Neural cell (in vitro differentiated cells): ENCODE measurements at regions not wholly inside any gene's neighbourhood (a gene's known extent, or its start where the extent isn't known, plus 50 kb on each side); places are given as distances from the start of the nearest gene placed in this dataset.

Experiments
- EP300 ChIP-seq: fragments of 450-650 bp; conservative IDR thresholded peaks from 2 replicates; pipeline ENCODE4 v1.6.1; 2014; ENCODE audit warnings: antibody characterized with exemption, mild to moderate bottlenecking, moderate library complexity; ENCODE audit not compliant: poor library complexity, severe bottlenecking
- EZH2 ChIP-seq: fragments of 200-600, 300-800 bp; shearing (Covaris generic), sonication (generic); IDR thresholded peaks from 2 replicates; pipeline ENCODE4 v1.6.1; 2014; ENCODE audit warnings: antibody characterized with exemption, low read length, borderline replicate concordance, mild to moderate bottlenecking; ENCODE audit not compliant: insufficient read depth, poor library complexity, severe bottlenecking
- MXI1 ChIP-seq: fragments of 450-650 bp; conservative IDR thresholded peaks from 2 replicates; pipeline ENCODE4 v1.6.1; 2014; ENCODE audit warnings: antibody characterized with exemption, mild to moderate bottlenecking; ENCODE audit not compliant: poor library complexity, severe bottlenecking
- POLR2AphosphoS5 ChIP-seq: IDR thresholded peaks from 2 replicates; pipeline ENCODE4 v1.6.1; 2012
- SMC3 ChIP-seq: fragments of 450-650 bp; conservative IDR thresholded peaks from 2 replicates; pipeline ENCODE4 v1.6.1; 2014; ENCODE audit warnings: antibody characterized with exemption, mild to moderate bottlenecking, moderate library complexity; ENCODE audit not compliant: poor library complexity
- TAF1 ChIP-seq: IDR thresholded peaks from 2 replicates; pipeline ENCODE4 v1.6.1; 2012; ENCODE audit warnings: low read depth
- TF ChIP-seq, protein P1 (sequence below): fragments of 450-650 bp; IDR thresholded peaks from 2 replicates; pipeline ENCODE4 v1.5.1; 2014; ENCODE audit warnings: antibody characterized with exemption, mild to moderate bottlenecking, moderate library complexity; ENCODE audit not compliant: poor library complexity, severe bottlenecking
- TF ChIP-seq, protein P2 (sequence below): IDR thresholded peaks from 2 replicates; pipeline ENCODE4 v1.6.1; 2012; ENCODE audit warnings: borderline replicate concordance

DNA sequence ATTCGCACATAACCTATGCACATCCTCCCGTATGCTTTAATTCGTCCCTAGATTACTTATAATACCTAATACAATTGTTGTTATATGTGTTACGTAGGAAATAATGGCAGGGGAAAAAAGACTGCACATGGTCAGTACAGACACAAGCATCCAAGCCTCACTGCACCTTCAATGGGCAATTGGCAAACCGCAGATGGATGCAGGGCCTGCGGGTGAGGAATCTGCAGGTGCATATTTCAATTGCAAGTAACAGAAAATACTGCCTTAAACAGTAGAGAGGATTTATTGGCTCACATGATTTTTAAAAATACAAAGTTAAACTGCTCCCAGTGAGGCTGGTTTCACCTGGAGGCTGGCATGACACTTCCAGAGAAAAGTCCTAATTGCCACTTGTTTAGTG is 142.1 kb upstream of the MLN start:
- no peak for TF ChIP-seq MXI1
- no peak for TF ChIP-seq EZH2
- TF ChIP-seq, protein P1, sequence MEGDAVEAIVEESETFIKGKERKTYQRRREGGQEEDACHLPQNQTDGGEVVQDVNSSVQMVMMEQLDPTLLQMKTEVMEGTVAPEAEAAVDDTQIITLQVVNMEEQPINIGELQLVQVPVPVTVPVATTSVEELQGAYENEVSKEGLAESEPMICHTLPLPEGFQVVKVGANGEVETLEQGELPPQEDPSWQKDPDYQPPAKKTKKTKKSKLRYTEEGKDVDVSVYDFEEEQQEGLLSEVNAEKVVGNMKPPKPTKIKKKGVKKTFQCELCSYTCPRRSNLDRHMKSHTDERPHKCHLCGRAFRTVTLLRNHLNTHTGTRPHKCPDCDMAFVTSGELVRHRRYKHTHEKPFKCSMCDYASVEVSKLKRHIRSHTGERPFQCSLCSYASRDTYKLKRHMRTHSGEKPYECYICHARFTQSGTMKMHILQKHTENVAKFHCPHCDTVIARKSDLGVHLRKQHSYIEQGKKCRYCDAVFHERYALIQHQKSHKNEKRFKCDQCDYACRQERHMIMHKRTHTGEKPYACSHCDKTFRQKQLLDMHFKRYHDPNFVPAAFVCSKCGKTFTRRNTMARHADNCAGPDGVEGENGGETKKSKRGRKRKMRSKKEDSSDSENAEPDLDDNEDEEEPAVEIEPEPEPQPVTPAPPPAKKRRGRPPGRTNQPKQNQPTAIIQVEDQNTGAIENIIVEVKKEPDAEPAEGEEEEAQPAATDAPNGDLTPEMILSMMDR = no peak
- TF ChIP-seq POLR2AphosphoS5 = no peak
- TF ChIP-seq, protein P2, sequence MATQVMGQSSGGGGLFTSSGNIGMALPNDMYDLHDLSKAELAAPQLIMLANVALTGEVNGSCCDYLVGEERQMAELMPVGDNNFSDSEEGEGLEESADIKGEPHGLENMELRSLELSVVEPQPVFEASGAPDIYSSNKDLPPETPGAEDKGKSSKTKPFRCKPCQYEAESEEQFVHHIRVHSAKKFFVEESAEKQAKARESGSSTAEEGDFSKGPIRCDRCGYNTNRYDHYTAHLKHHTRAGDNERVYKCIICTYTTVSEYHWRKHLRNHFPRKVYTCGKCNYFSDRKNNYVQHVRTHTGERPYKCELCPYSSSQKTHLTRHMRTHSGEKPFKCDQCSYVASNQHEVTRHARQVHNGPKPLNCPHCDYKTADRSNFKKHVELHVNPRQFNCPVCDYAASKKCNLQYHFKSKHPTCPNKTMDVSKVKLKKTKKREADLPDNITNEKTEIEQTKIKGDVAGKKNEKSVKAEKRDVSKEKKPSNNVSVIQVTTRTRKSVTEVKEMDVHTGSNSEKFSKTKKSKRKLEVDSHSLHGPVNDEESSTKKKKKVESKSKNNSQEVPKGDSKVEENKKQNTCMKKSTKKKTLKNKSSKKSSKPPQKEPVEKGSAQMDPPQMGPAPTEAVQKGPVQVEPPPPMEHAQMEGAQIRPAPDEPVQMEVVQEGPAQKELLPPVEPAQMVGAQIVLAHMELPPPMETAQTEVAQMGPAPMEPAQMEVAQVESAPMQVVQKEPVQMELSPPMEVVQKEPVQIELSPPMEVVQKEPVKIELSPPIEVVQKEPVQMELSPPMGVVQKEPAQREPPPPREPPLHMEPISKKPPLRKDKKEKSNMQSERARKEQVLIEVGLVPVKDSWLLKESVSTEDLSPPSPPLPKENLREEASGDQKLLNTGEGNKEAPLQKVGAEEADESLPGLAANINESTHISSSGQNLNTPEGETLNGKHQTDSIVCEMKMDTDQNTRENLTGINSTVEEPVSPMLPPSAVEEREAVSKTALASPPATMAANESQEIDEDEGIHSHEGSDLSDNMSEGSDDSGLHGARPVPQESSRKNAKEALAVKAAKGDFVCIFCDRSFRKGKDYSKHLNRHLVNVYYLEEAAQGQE = no peak
- no peak for TF ChIP-seq EP300
- TF ChIP-seq SMC3 = no peak
- no peak for TF ChIP-seq TAF1
